T1000 (cell line): ENCODE measurements at regions not wholly inside any gene's neighbourhood (a gene's known extent, or its start where the extent isn't known, plus 50 kb on each side); places are given as distances from the start of the nearest gene placed in this dataset.
"Not testable (repeated sequence)": the region's sequence is repeated elsewhere in the genome, so short reads cannot be mapped to it uniquely, and the experiment has no call there.

Experiments
- DNase-seq: peaks from one replicate; lab custom pipeline; 2025; ENCODE audit warnings: mixed read lengths; lab: John Stamatoyannopoulos, UW

DNA sequence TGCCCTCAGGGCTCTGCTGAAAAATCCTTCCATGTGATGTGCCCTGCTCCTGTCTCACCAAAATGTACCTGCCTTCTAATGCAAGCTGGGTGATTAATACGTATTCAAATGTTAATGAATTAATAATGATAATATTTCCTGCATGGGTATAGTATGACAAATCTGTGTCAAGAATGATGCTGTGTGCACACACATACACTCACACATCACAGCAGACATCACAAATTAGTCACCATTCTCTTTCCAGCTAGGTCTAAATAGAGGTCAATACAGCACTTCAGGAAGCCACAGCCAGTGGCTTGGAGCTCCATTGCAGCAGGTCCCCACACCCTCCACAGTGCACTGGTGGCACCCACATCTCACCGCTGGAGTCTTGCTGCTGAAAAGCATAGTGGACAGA is 681.2 kb upstream of the NRP1 start:
- no peak for DNase-seq

DNA sequence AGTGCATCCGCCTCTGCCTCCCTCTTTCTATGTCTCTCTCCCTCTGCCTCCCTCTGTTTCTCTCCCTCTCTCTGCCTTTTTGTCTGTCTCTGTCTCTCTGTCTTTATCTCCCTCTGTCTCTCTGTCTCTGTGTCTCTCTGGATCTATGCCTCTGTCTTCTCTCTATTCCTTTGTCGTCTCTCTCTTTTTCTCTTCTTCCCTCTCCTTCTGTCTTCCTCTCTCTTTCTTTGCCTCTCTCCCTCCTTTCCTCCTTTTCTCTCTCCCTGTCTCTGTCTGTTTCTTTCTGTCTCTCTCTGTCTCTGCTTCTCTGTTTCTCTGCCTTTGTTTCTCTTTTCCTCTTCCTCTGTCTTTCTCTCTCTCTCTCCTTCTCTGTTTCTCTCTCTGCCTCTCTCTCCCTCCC is 678.8 kb upstream of the NRP1 start:
- DNase-seq = no peak

DNA sequence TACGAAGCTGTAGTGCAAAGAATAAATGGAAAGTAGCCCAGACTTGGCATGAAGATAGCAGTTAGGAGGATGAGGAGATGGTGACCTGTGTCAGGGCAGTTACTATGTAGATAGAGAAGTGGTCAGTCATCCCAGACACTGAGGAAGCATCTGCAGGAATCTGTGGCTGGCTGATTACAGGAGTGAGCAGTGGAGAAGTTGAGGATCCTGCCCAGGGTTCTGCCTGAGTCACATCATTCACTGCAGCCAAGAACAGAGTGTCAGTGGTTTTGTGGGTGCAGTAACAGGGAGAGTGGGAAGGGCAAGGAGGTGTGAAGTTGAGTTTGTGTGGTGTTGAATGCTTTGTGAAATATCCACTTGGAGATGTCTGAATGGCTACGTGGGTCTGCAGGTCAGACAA is 676.4 kb upstream of the NRP1 start:
- DNase-seq = no peak

GRCh38 chr10:34010228-34010627 is 675.8 kb upstream of the NRP1 start:
- not testable (repeated sequence) for DNase-seq

DNA sequence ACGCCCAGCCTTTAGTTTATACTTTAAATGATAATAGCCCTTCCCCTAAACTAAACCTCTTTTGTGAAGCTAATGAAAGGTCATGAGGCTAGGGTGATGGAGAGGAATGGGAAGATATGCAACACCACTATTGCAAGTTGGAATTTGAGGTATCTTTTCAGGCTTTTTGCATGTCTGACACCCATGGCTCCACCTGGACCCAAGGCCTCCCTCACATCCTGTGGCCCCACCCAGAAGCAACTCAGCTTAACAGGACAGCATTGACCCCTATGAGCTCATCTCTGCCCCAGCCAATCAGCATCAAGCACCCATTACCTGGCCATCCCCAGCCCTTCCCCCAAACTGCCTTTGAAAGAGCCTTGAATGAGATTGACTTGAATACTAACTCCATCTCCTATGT is 674.2 kb upstream of the NRP1 start:
- DNase-seq = no peak

DNA sequence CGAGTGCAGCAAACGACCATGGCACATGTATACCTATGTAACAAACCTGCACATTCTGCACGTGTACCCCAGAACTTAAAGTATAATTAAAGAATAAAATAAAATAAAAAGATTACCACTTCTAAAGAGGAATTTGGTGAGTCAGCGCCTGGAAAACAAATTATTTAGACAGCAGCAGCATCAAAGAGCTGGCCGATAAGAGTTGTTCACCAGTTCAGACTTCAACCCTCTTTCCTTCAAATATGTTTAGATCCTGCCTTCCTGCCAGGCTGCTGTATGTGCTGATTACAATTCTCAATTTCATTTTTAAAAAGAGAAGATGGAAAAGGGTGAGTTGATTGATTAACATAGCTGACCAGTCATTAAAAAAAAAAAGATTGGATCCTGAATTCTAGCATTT is 672.0 kb upstream of the NRP1 start:
- no peak for DNase-seq

GRCh38 chr10:34003561-34003960 is 669.1 kb upstream of the NRP1 start:
- no peak for DNase-seq

GRCh38 chr10:34002896-34003295 is 668.4 kb upstream of the NRP1 start:
- DNase-seq = no peak

- DNase-seq = no peak
Observed at GRCh38 chr10:34001831-34002230, 667.4 kb upstream of the NRP1 start.

DNA sequence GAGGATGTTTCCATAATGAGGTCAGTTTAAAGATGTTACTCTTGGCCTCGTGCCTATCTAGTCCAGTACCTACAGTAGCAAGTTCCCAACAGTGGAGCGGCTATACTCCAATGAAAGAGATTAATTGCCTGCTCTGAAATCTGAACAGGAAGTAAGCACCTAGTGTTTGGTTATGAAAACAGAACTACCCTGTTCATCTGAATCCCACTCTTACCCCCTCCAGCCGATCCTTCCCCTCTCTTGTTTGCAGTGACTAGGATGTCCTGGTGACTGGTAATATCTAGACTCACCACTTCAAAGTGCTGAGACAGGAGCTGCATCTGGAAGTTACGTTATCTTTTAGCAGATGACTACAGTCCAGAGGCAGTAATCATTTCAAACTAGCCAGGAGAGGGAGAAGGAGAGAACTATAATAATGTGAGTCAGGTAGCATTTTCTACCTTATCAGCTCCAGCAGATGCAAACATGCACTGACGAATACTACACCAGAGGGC is 666.7 kb upstream of the NRP1 start:
- no peak for DNase-seq

- DNase-seq = no peak
Observed at GRCh38 chr10:33993917-33994316, 659.5 kb upstream of the NRP1 start.

GRCh38 chr10:33991924-33992323 is 657.5 kb upstream of the NRP1 start:
- no peak for DNase-seq

DNA sequence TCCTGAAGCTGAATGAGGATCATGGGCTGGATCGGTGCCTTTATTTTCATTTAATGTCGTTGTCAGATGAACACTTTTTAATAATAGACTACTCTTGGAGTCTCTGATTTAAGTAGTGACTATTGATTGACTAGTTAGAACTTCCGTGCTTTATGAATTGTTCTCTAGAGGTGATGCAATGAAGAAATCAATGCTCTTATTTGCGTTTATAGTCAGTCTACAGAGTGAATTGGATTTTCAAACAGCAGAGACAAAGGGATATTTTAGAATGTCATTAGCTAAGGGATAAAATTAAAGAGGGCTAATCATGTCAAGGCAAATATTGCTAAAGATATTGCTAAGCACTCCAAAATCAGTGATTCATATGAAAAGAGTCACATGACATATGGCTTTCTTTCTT is 652.0 kb upstream of the NRP1 start:
- no peak for DNase-seq

DNA sequence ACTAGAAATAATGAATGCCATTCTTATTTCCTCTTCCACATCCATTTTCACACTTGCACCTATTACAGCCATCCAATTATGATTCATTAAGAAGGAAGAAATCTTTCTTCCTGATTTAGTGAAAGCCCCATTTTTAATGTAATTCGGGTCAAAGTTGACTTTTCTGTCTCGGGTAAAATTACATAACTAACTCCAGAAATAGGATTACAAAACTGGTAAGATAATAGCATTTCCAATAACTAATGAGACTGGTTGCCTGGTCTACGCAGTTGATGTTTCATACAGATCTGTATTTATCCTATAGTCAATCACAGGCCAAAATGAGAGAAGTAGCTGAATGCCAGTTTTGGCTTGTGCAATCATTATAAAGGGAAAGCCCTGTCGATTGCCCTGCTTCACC is 651.5 kb upstream of the NRP1 start:
- no peak for DNase-seq

DNA sequence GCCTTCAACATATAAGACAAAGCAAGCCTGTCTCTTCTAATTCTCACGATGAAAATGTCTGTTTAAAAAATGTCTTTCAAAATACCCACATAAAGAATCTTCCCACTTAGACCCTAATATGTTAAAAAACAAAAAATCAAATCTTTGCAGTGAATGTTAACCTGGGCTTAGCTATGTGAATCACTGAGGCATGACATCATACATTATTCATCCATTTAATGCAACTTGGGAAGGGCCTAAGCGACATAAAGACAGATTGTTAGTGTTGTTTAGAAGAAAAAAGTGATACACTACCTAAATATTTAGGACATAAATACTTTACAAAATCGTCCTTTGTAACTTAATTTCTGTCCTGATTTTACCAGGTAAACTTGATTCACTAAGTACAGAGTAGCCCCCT is 648.5 kb upstream of the NRP1 start:
- no peak for DNase-seq

GRCh38 chr10:33981301-33981700 is 646.8 kb upstream of the NRP1 start:
- DNase-seq = no peak

GRCh38 chr10:33979195-33979594 is 644.7 kb upstream of the NRP1 start:
- DNase-seq = no peak

DNA sequence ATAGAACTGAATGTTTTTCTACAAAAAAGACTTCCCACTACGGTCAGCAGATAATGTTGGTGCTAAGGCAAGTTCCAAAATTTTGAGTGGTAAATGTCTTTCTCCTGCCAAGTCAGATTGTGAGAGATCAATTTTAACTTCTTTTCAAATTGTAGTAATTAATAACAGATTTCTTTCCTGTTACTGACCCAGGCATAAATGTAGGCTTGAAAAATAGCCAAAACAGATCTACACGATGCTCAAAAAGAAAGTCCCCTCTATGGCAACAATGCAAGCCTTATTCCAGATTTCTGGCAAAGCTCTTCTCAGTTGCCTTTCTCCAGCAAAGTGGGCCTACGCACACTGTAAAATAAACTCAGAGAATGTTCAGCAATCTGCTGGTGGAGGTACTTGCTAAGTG is 641.0 kb upstream of the NRP1 start:
- no peak for DNase-seq

GRCh38 chr10:33974976-33975478 is 640.6 kb upstream of the NRP1 start:
- no peak for DNase-seq

DNA sequence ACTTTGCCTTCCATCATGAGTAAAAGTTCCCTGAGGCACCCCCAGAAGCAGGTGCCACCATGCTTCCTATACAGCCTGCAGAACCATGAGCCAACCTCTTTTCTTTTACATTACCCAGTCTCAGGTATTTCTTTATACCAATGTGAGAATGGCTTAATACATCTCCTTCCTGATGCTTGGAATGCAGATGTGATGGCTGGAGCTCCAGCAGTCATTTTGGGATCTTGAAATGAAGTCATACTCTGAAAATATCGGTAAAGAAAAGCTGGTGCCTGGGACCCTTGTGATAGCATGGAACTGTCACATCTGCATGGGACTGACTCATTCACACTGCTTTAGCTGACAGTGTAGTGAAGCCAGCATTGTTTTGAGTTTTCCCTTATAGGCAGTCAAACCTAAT is 634.5 kb upstream of the NRP1 start:
- no peak for DNase-seq

DNA sequence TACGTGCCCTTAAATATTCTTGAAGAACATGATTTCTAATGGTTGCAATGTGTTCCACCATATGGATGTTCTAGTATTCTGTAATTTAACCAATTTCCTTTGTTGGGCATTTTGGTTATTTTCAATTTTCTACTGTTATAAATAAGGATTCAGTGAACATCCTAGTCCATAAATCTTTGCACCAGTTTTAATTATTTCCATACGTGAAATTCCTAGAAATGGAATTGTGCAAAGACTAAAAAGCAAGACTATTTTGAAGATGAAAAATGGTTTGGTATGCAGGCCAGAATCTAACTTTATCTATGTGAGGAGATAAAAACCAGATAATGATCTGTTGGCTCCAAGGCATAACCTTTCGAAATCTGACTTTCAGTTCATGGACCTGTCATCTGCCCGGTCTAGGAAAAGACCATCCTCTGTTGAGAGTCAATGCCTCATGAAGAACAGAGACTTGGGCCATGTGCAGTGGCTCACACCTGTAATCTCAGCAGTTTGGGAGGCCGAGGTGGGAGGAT is 633.2 kb upstream of the NRP1 start:
- DNase-seq = no peak

GRCh38 chr10:33966946-33967345 is 632.5 kb upstream of the NRP1 start:
- no peak for DNase-seq

GRCh38 chr10:33965795-33966581 is 631.5 kb upstream of the NRP1 start:
- no peak for DNase-seq

- DNase-seq = no peak
Observed at GRCh38 chr10:33963729-33964128, 629.3 kb upstream of the NRP1 start.
